ENCODE measurements at regions not wholly inside any gene's neighbourhood (a gene's known extent, or its start where the extent isn't known, plus 50 kb on each side); places are given as distances from the start of the nearest gene placed in this dataset.
A peak's percentile ranks its signal among the peaks of the same experiment; 100 is the strongest.

GRCh38 chr9:79889369-79889768 lies 317.6 kb downstream of the TLE4 start:
- no peak for DNase-seq (ENCODE audit: low read depth in 2 of 2)

DNA sequence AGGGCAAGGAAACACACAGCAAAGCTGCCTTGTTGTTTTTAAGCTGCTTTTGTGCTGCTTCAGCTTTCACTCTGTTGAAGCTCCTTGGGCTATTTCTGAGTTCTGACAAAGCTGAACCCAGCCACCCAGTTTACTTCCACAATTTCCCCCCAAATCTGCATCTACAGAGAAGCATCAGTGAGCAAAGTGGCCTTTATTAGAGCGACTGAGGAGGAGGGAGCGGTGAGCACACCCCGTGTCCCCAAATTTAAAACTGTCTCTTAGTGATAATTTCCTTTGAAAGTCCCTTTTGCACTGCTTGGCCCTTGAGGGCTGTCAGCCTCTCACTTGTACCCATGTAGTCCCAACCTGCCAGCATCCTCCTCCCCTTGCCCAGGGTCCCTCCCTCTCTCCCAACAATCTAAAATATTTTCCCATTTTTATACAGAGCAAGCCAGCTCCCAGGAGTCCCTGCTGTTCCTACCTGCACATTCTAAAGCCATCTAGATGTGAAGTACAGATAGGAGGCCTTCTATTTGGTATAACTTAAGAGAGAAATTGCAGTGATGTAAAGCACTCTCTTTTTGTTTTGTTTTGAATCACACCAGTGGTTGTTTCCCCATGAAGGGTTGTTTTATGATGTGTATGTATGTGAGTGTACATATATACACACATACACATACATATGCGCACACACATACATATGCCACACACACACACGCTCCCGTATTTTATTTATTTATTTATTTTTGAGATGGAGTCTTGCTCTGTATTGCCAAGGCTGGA lies 313.5 kb downstream of the TLE4 start:
- no peak for DNase-seq (ENCODE audit: low read depth in 2 of 2)

DNA sequence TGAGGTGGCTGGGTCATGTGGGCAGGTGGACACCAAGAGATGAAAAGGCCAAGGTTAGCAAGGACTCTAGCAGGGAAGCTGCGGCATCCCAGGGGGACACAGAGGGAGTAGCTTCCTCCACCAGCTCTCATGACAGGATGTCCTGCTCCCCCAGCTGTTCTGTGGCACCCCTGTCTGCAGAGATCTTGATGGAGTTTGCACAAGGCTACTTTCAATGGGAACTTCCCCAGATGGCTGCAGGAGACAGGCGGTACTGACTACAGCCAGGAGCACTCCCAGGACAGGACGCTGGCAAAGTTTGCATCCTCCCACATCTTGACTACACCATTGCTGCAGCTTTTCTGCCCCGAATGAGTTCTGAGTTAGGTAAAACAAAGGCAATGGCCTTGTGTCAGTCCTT lies 312.8 kb downstream of the TLE4 start:
- no peak for DNase-seq (ENCODE audit: low read depth in 2 of 2)

GRCh38 chr9:79883073-79883645 lies 311.4 kb downstream of the TLE4 start:
- no peak for DNase-seq (ENCODE audit: low read depth in 2 of 2)

DNA sequence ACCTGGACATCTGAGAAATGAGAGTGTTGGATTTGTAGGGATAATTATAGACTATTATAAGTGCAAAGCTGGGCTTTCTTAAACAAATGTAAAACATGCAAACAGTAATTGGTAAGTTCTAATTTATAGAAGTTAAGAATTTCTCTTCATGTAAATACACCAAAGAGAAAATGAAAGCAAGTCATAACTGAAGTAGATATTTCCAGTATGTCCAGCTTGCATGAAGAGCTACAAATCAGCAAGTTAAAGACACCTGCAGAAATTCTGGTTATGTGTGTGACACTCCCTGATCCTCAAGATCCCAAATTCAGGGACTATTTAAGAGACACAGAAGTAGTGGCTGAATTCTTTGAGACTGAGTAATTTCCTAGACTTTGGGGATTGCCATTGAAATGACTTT lies 308.9 kb downstream of the TLE4 start:
- DNase-seq (ENCODE audit: low read depth in 2 of 2) = no peak

- no peak for DNase-seq (ENCODE audit: low read depth in 2 of 2)
These were observed 306.3 kb downstream of the TLE4 start for GRCh38 chr9:79877943-79878602.

DNA sequence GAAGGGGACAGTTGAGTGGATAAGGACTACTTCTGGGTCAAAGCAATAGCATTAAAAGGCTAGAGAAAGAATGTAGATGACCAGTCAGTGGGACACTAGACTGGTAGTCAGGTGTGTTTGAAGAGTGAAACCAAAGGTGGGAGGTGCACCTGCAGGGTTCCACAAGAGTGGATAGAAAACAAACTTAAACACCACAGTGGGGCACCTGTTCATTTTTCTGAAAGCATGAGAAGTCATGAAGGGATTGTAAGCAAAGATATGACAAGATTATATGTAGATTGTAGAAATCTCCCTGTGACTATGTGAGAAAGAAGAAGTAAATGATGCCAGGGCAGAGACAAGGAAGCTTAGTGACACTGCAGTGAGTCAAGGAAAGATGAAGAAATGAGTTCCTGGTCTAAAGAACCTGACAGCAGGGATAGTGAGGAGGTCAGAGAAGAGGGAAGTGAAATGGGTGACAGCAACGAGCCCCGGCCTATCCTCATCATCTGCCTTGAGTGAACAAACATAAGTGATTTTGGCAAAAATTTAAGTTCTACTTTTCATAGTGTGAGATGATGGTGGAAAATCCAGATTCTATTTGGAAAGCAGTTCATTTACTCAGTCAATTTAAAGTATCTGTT lies 296.9 kb downstream of the TLE4 start:
- DNase-seq (ENCODE audit: low read depth in 2 of 2) = no peak

DNA sequence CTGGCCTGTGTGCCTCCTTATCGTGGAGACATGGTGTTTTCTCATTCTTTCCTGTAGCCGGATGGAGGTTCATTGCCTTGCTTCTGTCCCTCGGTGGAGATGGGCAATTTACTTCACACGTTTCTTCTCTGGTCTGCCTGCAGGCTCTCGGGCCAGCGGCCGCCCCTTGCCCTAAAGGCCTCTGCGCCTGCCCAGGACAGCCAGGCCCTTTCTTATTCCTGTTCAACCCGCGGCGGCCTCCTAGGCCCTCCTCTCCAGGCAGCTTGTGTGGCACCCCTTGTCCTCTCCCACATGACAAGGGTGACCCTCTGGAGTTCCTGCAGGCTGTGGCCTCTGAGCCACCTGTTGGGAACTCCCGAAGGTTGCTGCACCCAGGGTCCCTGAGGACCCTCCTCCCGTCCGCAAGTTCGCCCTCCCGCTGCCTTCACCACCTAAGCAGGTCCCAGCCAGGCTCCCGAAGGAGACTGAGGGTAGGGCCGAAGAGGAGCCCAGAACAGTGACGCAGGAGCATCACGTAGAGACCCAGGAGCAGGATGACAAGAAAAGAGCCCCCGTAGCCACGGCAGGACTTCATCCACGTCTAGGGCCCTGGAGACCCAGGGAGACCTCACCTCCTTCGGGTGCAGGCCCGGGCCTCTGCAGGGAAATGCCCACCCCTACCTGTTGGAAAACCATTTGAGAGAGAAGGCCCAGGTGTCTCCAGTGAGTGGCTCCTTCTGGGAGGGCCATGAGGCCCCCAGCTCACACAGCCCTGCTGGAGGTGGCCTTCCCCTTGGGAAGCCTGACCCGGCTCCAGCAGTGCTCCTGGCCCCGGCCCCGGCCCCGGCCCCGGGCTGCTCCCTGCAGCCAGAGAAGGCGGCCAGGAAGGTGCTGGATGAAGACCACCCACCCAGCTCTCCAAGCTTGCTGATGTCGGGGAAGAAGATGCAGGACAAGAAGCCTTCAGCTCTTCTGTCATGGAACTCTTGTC lies 291.4 kb downstream of the TLE4 start:
- DNase-seq (ENCODE audit: low read depth in 2 of 2) = no peak

- DNase-seq (ENCODE audit: low read depth in 2 of 2) = no peak
These were observed 286.7 kb downstream of the TLE4 start for GRCh38 chr9:79858508-79858907.

DNA sequence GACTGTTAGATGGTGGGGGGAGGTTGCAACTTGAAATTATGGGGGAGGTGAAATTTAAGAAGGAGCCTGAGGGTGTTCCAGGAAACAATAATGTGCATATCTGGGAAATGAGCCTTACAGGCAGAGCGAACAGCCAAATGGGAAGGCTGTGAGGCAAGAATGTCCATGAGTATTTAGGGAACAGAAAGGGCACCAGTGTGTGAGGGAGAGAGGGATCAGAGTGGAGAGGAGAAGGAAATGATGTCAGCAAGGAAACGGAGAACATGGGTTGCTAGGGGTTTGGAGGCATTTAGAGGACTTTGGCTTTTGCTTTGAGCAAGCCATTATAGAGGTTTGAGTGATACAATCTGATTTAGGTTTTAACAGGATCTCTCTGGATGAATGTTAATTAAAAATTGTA lies 285.4 kb downstream of the TLE4 start:
- no peak for DNase-seq (ENCODE audit: low read depth in 2 of 2)

DNA sequence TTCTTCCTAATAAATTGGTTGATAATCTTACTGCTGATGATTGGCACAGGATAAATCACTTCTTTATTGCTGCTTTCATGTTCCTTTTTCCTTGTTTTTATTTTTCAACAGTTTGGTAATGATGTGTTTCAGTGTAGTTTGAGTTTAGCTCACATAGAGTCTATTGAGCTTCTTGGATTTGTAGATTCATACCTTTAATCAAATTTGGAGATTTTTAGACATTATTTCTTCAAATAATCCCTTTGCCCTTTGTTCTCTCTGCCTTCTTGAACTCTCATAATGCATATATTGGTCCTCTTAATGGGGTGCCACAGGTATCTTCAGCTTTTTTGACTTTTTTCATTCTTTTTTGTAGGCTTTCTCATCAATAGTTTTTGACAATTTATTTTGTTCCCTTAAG lies 275.3 kb downstream of the TLE4 start:
- DNase-seq (ENCODE audit: low read depth in 2 of 2) = no peak

DNA sequence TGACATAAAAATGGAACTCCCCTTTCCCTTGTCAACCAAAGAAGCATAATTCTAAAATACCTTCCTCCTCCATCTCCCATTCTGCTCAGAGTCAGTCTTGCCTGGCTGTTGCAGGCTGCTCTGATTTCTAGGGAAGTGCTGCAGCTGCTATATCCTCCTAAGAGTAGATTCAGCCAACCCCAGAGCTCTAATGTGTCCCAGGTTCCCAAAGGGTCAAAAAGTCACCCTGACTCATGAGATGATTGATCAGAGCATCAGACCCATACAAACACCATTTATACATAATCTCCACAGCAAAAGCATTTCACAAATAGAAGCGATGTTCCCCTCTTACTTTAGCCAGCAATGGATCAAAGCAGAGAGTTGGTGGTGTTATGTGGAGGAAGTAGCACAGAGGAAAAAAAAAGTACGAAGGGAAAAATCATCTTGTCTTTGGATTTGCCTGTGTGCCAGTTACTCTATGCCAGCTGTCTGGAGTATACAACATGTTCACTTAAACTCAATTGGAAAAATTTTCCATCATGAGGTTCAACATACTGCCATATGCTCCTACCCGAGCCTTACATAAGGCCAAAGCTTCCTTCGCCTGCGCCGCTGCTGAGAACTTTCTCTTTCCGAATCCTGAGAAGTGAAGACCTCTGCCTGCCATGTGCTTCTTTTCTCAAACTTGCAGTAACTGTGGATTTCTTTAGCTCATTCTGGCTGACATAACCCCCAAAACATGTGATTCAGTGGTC lies 258.0 kb downstream of the TLE4 start:
- no peak for DNase-seq (ENCODE audit: low read depth in 2 of 2)

- no peak for DNase-seq (ENCODE audit: low read depth in 2 of 2)
These were observed 252.5 kb downstream of the TLE4 start for GRCh38 chr9:79824265-79824664.

DNA sequence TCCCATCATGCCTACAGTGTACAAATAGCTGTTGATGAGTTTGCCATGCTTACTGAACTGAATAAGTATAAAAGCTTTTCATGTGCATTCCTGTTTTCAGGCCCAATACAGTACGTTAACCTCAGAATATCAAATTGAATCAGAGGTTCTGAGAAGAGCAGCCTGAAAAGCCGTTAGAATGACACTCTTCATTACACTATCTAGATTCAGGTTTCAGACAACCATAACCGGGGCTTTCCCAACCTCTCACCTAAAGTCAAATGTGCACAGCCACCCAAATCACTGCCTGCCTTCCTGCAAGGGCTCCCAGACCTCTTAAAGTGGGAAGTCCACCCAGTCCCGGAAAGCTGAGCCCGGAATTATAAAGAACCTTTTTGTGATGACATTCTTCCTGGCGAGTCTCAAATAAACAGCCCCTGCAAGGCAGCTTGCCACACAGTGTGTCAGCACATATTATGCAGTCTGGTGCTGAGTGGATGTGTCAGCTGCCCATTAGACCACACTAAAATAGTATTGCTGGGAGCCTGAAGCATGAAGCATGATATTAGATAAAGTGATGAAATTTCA lies 245.8 kb downstream of the TLE4 start:
- DNase-seq (ENCODE audit: low read depth in 2 of 2) = no peak

DNA sequence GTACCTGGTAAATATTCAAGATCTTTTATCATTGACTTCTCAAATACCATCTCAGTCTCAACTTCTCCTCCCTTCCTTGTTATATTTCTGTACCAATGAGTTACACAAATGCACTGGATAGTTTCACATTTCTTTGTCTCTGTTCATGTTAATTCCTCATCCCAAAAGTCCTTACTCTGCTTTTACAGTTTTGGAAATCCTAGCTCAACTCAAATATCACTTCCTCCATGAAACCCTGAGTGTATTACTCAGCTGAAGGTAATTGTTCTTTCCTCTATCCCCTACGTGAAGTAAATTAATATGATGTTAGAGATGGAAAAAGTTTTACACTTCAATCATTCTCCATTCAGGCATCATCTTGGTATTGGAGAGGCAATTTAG lies 241.5 kb downstream of the TLE4 start:
- no peak for DNase-seq (ENCODE audit: low read depth in 2 of 2)

- DNase-seq (ENCODE audit: low read depth in 2 of 2) = no peak
These were observed 240.9 kb downstream of the TLE4 start for GRCh38 chr9:79812507-79813257.

DNA sequence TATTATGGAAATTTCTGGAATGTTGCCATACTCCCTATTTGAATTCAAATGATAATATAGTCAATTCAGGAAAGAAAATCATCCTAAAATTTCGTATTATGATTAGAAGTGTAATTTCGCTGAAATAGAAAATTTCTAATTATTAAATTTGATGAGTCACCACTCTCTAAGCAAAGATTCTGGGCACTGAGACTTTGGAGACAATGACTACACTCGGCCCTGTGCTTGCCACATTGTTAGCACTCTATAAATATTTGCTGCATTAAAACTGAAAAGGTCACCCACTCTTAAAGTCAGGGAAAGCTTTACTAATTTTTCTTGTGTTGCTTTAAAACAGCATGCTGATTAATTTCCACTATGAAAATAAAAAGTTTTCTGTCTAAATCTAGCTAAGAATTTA lies 240.3 kb downstream of the TLE4 start:
- DNase-seq (ENCODE audit: low read depth in 2 of 2) = no peak

- DNase-seq (ENCODE audit: low read depth in 2 of 2) = peak; percentile 71 to 73
These were observed 238.2 kb downstream of the TLE4 start for GRCh38 chr9:79809931-79810330.

GRCh38 chr9:79809316-79809876 lies 237.6 kb downstream of the TLE4 start:
- no peak for DNase-seq (ENCODE audit: low read depth in 2 of 2)

DNA sequence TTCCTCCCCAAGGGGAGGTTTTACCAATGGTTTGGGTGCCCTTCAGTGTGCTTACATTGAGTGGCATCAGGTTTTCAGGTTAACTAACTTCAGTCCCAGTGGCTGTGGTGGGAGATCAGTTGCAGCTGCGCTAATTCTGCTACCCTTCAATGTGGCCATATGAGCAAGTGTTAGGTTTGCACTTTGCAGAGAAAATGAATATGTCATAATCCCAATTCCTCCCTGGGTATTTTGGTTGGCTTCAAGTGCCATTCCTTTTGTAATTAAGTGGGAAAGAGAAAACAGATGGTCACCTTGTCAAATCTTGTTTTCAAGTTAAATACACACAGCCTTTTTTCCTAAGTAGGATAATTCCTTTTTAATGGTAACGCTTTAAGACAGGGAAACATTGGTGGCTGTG lies 236.2 kb downstream of the TLE4 start:
- no peak for DNase-seq (ENCODE audit: low read depth in 2 of 2)
